ENCODE measurements at regions not wholly inside any gene's neighbourhood (a gene's known extent, or its start where the extent isn't known, plus 50 kb on each side); places are given as distances from the start of the nearest gene placed in this dataset.

GRCh38 chr6:147621263-147621662 lies 112.8 kb downstream of the SAMD5 start:
- TF ChIP-seq TCF7L2 (IDR thresholded peaks at IDR 0.05; ENCODE audit: borderline replicate concordance, extremely low read depth, insufficient read depth, insufficient read length), result no peak
- no peak for TF ChIP-seq CTCF (IDR thresholded peaks at IDR 0.05 in 2 of 3, conservative IDR thresholded peaks at IDR 0.05 in 1 of 3; ENCODE audit: borderline replicate concordance in 1 of 3, insufficient read depth in 1 of 3, low read depth in 2 of 3, low read length in 2 of 3)
